ENCODE measurements at regions not wholly inside any gene's neighbourhood (a gene's known extent, or its start where the extent isn't known, plus 50 kb on each side); places are given as distances from the start of the nearest gene placed in this dataset.

GRCh38 chr14:85333841-85334240 lies 196.1 kb upstream of the FLRT2 start (continued):
- TF ChIP-seq REST (IDR thresholded peaks at IDR 0.05; ENCODE audit: unreplicated experiment) (no peak), NANOG (IDR thresholded peaks at IDR 0.05; ENCODE audit: borderline replicate concordance) (no peak), STAT1 (IDR thresholded peaks at IDR 0.05; ENCODE audit: unreplicated experiment) (no peak), ZNF114 (CRISPR knock-in tag; IDR thresholded peaks at IDR 0.05) (no peak), JUNB (IDR thresholded peaks at IDR 0.05; ENCODE audit: unreplicated experiment) (no peak), EZH2 (IDR thresholded peaks at IDR 0.05; ENCODE audit: low read depth, unreplicated experiment) (no peak), ETS1 (IDR thresholded peaks at IDR 0.05) (no peak)

GRCh38 chr14:85334316-85334715 lies 195.6 kb upstream of the FLRT2 start:
- Mint-ChIP-seq H3K27ac (no peak overlapping the region), H3K9me3 (no peaks in the 10 kb centered on the region), H3K4me3 (no peak overlapping the region), H3K4me1 (no peaks in the 10 kb centered on the region), H3K36me3 (ENCODE audit: low read depth) (no peaks in the 10 kb centered on the region), H3K27me3 (ENCODE audit: insufficient read depth, low read depth, poor library complexity) (no peaks in the 10 kb centered on the region)
- H3K4me2 ChIP-seq: no peak overlapping the region
- no peaks in the 10 kb centered on the region for H3F3A ChIP-seq (replicated peaks; ENCODE audit: low read depth)
- H3K27ac ChIP-seq (ENCODE audit: low read depth): no peak overlapping the region
- H3K27me3 ChIP-seq (ENCODE audit: insufficient read depth): no peaks in the 10 kb centered on the region
- H3K36me3 ChIP-seq (ENCODE audit: insufficient read depth): no peaks in the 10 kb centered on the region
- no peaks in the 10 kb centered on the region for H4K20me1 ChIP-seq (replicated peaks; ENCODE audit: insufficient read depth)
- H3K79me2 ChIP-seq (replicated peaks; ENCODE audit: insufficient read depth): no peaks in the 10 kb centered on the region
- H3K4me1 ChIP-seq (ENCODE audit: insufficient read depth): no peaks in the 10 kb centered on the region
- no peak overlapping the region for H3K4me3 ChIP-seq
- ATAC-seq (no peak), DNase-seq (ENCODE audit: low spot score) (no peak)
- peaks cover 5% of the 10 kb centered on the region; the same call in 1 of the 2 replicates for H3K9me2 ChIP-seq (ENCODE audit: insufficient read depth)
- no peak overlapping the region for H2AFZ ChIP-seq
- TF ChIP-seq ETS1 (IDR thresholded peaks at IDR 0.05) (no peak), JUNB (IDR thresholded peaks at IDR 0.05; ENCODE audit: unreplicated experiment) (no peak), EZH2 (IDR thresholded peaks at IDR 0.05; ENCODE audit: low read depth, unreplicated experiment) (no peak), POLR2AphosphoS5 (IDR thresholded peaks at IDR 0.05; ENCODE audit: low read depth) (no peak), NANOG (IDR thresholded peaks at IDR 0.05; ENCODE audit: borderline replicate concordance) (no peak), REST (IDR thresholded peaks at IDR 0.05; ENCODE audit: unreplicated experiment) (no peak), CREB1 (CRISPR knock-in tag; IDR thresholded peaks at IDR 0.05; ENCODE audit: low read depth) (no peak), EZH2phosphoT487 (IDR thresholded peaks at IDR 0.05; ENCODE audit: unreplicated experiment) (no peak), CTCF (conservative IDR thresholded peaks at IDR 0.05; ENCODE audit: low read depth in 2 of 2) (no peak), ZNF331 (CRISPR knock-in tag; IDR thresholded peaks at IDR 0.05; ENCODE audit: low read depth) (no peak), ZNF114 (CRISPR knock-in tag; IDR thresholded peaks at IDR 0.05) (no peak)

Data from GM23338 (cell line).